Caco-2 (cell line): ENCODE measurements at regions not wholly inside any gene's neighbourhood (a gene's known extent, or its start where the extent isn't known, plus 50 kb on each side); places are given as distances from the start of the nearest gene placed in this dataset.

Source experiments
- BruUV-seq: library from RNA; stranded (reverse); fragments of 400-500 nt; replicated peaks from 2 replicates; lab custom pipeline; 2021; lab: Mats Ljungman, UMichigan
- CTCF ChIA-PET: fragments of 300-600 bp; sonication (Branson Sonifier 250); formaldehyde crosslinking; loops from one replicate; lab custom pipeline; 2022; ENCODE audit warnings: antibody characterized with exemption; lab: Charles Lee
- POLR2A ChIA-PET: fragments of 300-600 bp; sonication (Branson Sonifier 250); formaldehyde crosslinking; loops from one replicate; lab custom pipeline; 2022; ENCODE audit warnings: antibody characterized with exemption; lab: Charles Lee
- DNase-seq, 2 experiments: peaks; one replicate each; pipeline versions ENCODE4 v3.0.0 to v3.0.0-alpha.2; 2020 to 2022
- H3K27me3 ChIP-seq: replicated peaks from 2 replicates; pipeline ENCODE4 v1.6.0; 2011; ENCODE audit warnings: low read length; ENCODE audit not compliant: control insufficient read depth, insufficient read depth
- H3K36me3 ChIP-seq: 2 replicates; pipeline ENCODE4 v1.5.1; 2011; ENCODE audit warnings: low read length; ENCODE audit not compliant: control insufficient read depth, insufficient read depth
- H3K4me1 ChIP-seq: fragments of 250-450 bp; sonication (Bioruptor Pico); 2 replicates; pipeline ENCODE4 v1.5.1; 2020; ENCODE audit warnings: mild to moderate bottlenecking
- H3K4me3 ChIP-seq: 2 replicates; pipeline ENCODE4 v1.5.1; 2011; ENCODE audit warnings: low read depth, mild to moderate bottlenecking, control low read depth, low read length
- H3K9me3 ChIP-seq: fragments of 250-450 bp; sonication (Bioruptor Pico); 2 replicates; pipeline ENCODE4 v1.5.1; 2020; ENCODE audit warnings: mild to moderate bottlenecking, moderate library complexity
- H3K27ac Mint-ChIP-seq: one replicate; pipeline ENCODE4 v1.8.0; 2022; ENCODE audit warnings: mixed read lengths; ENCODE audit not compliant: unreplicated experiment
- H3K27me3 Mint-ChIP-seq: one replicate; pipeline ENCODE4 v1.8.0; 2022; ENCODE audit warnings: mixed read lengths; ENCODE audit not compliant: insufficient read depth, unreplicated experiment
- H3K36me3 Mint-ChIP-seq: one replicate; pipeline ENCODE4 v1.8.0; 2022; ENCODE audit warnings: mild to moderate bottlenecking, mixed read lengths; ENCODE audit not compliant: insufficient read depth, unreplicated experiment
- H3K4me1 Mint-ChIP-seq: one replicate; pipeline ENCODE4 v1.8.0; 2022; ENCODE audit warnings: low read depth, mixed read lengths; ENCODE audit not compliant: unreplicated experiment
- H3K4me3 Mint-ChIP-seq: one replicate; pipeline ENCODE4 v1.8.0; 2022; ENCODE audit warnings: mild to moderate bottlenecking, moderate library complexity, mixed read lengths; ENCODE audit not compliant: unreplicated experiment
- H3K9me3 Mint-ChIP-seq: one replicate; pipeline ENCODE4 v1.8.0; 2022; ENCODE audit warnings: mixed read lengths; ENCODE audit not compliant: unreplicated experiment
- CTCF ChIP-seq, 2 experiments: fragments of 200-600 bp in 1 of 2; IDR thresholded peaks; 1 replicate in 1 of 2; 2 replicates in 1 of 2; pipeline versions ENCODE4 v1.5.1 to v1.8.0; 2011 to 2022; ENCODE audit warnings: antibody characterized with exemption in 1 of 2, control low read depth in 1 of 2, inconsistent platforms in 1 of 2, low read depth in 1 of 2, low read length in 1 of 2, mild to moderate bottlenecking in 1 of 2, moderate library complexity in 1 of 2; ENCODE audit not compliant: insufficient read depth in 1 of 2, severe bottlenecking in 1 of 2, unreplicated experiment in 1 of 2
- intact Hi-C: fragments of 100-400 bp; cut with micrococcal nuclease; formaldehyde crosslinking; loops from one replicate; pipeline ENCODE4 v1.10.0; 2022; ENCODE audit not compliant: unreplicated experiment

GRCh38 chr3:168271932-168272331, 176.2 kb upstream of the GOLIM4 start:
- H3K27me3 Mint-ChIP-seq: peaks cover 2% of the 10 kb centered on the region
- no peaks in the 10 kb centered on the region for H3K9me3 ChIP-seq
- H3K4me3 ChIP-seq: no peak overlapping the region
- no peak for TF ChIP-seq CTCF (IDR thresholded peaks at IDR 0.05; ENCODE audit: insufficient read depth in 1 of 2, low read depth in 1 of 2, low read length in 1 of 2, severe bottlenecking in 1 of 2, unreplicated experiment in 1 of 2)
- H3K27me3 ChIP-seq: no peaks in the 10 kb centered on the region
- no peaks in the 10 kb centered on the region for H3K4me1 ChIP-seq
- DNase-seq: no peak
- intact Hi-C loops: no loop called here
- H3K9me3 Mint-ChIP-seq: no peaks in the 10 kb centered on the region
- H3K36me3 Mint-ChIP-seq: no peaks in the 10 kb centered on the region
- no peaks in the 10 kb centered on the region for H3K36me3 ChIP-seq
- no peaks in the 10 kb centered on the region for H3K4me1 Mint-ChIP-seq
- BruUV-seq: no TSS peak
- CTCF ChIA-PET: no interaction called here
- no peak overlapping the region for H3K27ac Mint-ChIP-seq
- no peak overlapping the region for H3K4me3 Mint-ChIP-seq
- POLR2A ChIA-PET: no interaction called here

GRCh38 chr3:168269001-168269400, 173.3 kb upstream of the GOLIM4 start:
- H3K27me3 Mint-ChIP-seq: no peaks in the 10 kb centered on the region

GRCh38 chr3:168267179-168267578, 171.5 kb upstream of the GOLIM4 start:
- no peaks in the 10 kb centered on the region for H3K27me3 ChIP-seq
- H3K4me1 Mint-ChIP-seq: no peaks in the 10 kb centered on the region
- no peaks in the 10 kb centered on the region for H3K9me3 ChIP-seq
- TF ChIP-seq CTCF (IDR thresholded peaks at IDR 0.05; ENCODE audit: insufficient read depth in 1 of 2, low read depth in 1 of 2, low read length in 1 of 2, severe bottlenecking in 1 of 2, unreplicated experiment in 1 of 2): no peak
- BruUV-seq: no TSS peak
- H3K4me3 Mint-ChIP-seq: no peak overlapping the region
- intact Hi-C loops: no loop called here
- ChIA-PET CTCF (no interaction called here), POLR2A (no interaction called here)
- no peak overlapping the region for H3K4me3 ChIP-seq
- no peaks in the 10 kb centered on the region for H3K36me3 ChIP-seq
- H3K27ac Mint-ChIP-seq: no peak overlapping the region
- H3K27me3 Mint-ChIP-seq: peaks cover 4% of the 10 kb centered on the region
- no peaks in the 10 kb centered on the region for H3K4me1 ChIP-seq
- no peaks in the 10 kb centered on the region for H3K9me3 Mint-ChIP-seq
- H3K36me3 Mint-ChIP-seq: no peaks in the 10 kb centered on the region
- no peak for DNase-seq

More at GRCh38 chr3:168269001-168269400, 173.3 kb upstream of the GOLIM4 start:
- no peak for TF ChIP-seq CTCF (IDR thresholded peaks at IDR 0.05; ENCODE audit: insufficient read depth in 1 of 2, low read depth in 1 of 2, low read length in 1 of 2, severe bottlenecking in 1 of 2, unreplicated experiment in 1 of 2)
- CTCF ChIA-PET: no interaction called here
- BruUV-seq: no TSS peak
- intact Hi-C loops: no loop called here
- Histone ChIP-seq H3K27me3 (no peaks in the 10 kb centered on the region), H3K36me3 (no peaks in the 10 kb centered on the region), H3K4me1 (no peaks in the 10 kb centered on the region), H3K9me3 (no peaks in the 10 kb centered on the region), H3K4me3 (no peak overlapping the region)
- no peak overlapping the region for H3K4me3 Mint-ChIP-seq
- H3K36me3 Mint-ChIP-seq: no peaks in the 10 kb centered on the region
- no peaks in the 10 kb centered on the region for H3K4me1 Mint-ChIP-seq
- H3K27ac Mint-ChIP-seq: no peak overlapping the region
- no peak for DNase-seq
- no peaks in the 10 kb centered on the region for H3K9me3 Mint-ChIP-seq
- POLR2A ChIA-PET: no interaction called here
